HG03060 (cell line): ENCODE measurements at regions not wholly inside any gene's neighbourhood (a gene's known extent, or its start where the extent isn't known, plus 50 kb on each side); places are given as distances from the start of the nearest gene placed in this dataset.

ENCODE experiments used
- ATAC-seq: cut with Tn5 transposase; IDR thresholded peaks from one replicate; pipeline ENCODE4 v1.9.1; 2021; ENCODE audit warnings: low read depth, moderate number of reproducible peaks; ENCODE audit not compliant: unreplicated experiment

GRCh38 chr6:101202867-101203374, 190.6 kb upstream of the GRIK2 start:
- ATAC-seq = no peak

GRCh38 chr6:101203664-101204063, 189.8 kb upstream of the GRIK2 start:
- no peak for ATAC-seq

- ATAC-seq = no peak
Observed at GRCh38 chr6:101208152-101208551, 185.4 kb upstream of the GRIK2 start.

GRCh38 chr6:101212640-101213039, 180.9 kb upstream of the GRIK2 start:
- ATAC-seq = no peak

- ATAC-seq = no peak
Observed at GRCh38 chr6:101222007-101222406, 171.5 kb upstream of the GRIK2 start.

GRCh38 chr6:101224751-101225150, 168.8 kb upstream of the GRIK2 start:
- ATAC-seq = no peak

GRCh38 chr6:101226677-101227135, 166.8 kb upstream of the GRIK2 start:
- no peak for ATAC-seq

- no peak for ATAC-seq
Observed at GRCh38 chr6:101230866-101231265, 162.6 kb upstream of the GRIK2 start.

- ATAC-seq = no peak
Observed at GRCh38 chr6:101231606-101232235, 161.8 kb upstream of the GRIK2 start.

GRCh38 chr6:101232961-101233360, 160.5 kb upstream of the GRIK2 start:
- no peak for ATAC-seq

- ATAC-seq = no peak
Observed at GRCh38 chr6:101236709-101237108, 156.8 kb upstream of the GRIK2 start.

- no peak for ATAC-seq
Observed at GRCh38 chr6:101241442-101241841, 152.1 kb upstream of the GRIK2 start.

GRCh38 chr6:101249470-101249869, 144.0 kb upstream of the GRIK2 start:
- ATAC-seq = no peak

- ATAC-seq = no peak
Observed at GRCh38 chr6:101257163-101257562, 136.3 kb upstream of the GRIK2 start.

- ATAC-seq = no peak
Observed at GRCh38 chr6:101259505-101259904, 134.0 kb upstream of the GRIK2 start.

GRCh38 chr6:101263596-101263995, 129.9 kb upstream of the GRIK2 start:
- no peak for ATAC-seq

- no peak for ATAC-seq
Observed at GRCh38 chr6:101266063-101266462, 127.4 kb upstream of the GRIK2 start.

- ATAC-seq = no peak
Observed at GRCh38 chr6:101268541-101268940, 125.0 kb upstream of the GRIK2 start.

- no peak for ATAC-seq
Observed at GRCh38 chr6:101275251-101275650, 118.3 kb upstream of the GRIK2 start.

GRCh38 chr6:101276066-101276465, 117.4 kb upstream of the GRIK2 start:
- ATAC-seq = no peak

GRCh38 chr6:101279410-101279809, 114.1 kb upstream of the GRIK2 start:
- no peak for ATAC-seq

- no peak for ATAC-seq
Observed at GRCh38 chr6:101281266-101281665, 112.2 kb upstream of the GRIK2 start.

- no peak for ATAC-seq
Observed at GRCh38 chr6:101284131-101284530, 109.4 kb upstream of the GRIK2 start.
